Kidney glomerular epithelial cell (primary cell): ENCODE measurements at regions not wholly inside any gene's neighbourhood (a gene's known extent, or its start where the extent isn't known, plus 50 kb on each side); places are given as distances from the start of the nearest gene placed in this dataset.

Source experiments
- DNase-seq: peaks from one replicate; lab custom pipeline; 2025; lab: John Stamatoyannopoulos, UW

DNA sequence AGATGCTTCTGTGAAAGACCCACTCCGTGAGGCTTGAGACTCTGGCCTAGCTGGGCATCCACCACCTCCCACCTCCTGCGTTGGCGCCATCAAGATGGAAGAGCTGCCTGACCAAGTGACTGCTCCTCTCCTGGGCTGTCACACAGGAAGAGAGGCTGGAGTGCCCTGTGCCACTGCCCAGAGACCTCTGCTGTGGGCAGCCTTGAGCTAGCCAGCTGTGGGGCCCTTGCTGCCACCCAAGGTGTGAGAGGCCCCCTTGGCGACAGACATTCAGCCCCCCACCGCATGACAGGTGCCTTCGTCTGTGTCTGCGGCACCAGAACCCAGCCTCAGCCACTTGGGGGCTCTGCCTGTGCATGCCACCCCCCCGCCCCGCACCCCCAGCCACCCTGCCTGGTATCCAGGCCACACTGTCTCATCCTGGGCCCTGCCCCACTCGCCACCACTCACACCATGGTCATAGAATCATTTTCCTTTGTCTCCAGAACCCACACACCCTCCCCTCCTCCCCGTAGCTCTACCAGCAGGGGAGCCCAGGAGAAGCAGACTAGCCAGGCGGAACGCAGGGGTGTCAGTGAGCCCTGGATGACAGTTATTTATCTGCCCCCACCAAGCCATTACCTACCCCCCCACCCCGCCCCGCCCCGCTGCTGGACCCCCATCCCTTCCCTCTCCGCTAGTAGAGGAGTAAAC is 120.9 kb upstream of the LHX1 start:
- DNase-seq: no peak

DNA sequence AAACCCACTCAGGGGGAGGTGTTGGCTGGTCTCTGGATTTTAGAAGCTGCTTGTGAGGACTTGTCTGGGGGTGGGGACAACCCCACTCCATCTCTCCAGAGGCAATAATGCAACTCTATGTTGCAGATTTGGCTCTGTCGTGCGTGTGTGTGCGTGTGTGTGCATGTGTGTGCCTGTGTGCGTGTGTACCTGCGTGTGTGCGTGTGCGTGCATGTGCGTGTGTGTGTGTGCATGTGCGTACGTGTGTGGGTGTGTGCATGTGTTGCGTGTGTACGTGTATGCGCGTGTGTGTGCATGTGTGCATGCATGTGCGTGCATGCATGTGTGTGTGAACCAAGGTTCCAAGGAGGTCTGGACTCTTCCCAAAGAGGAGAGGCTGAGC is 120.4 kb upstream of the LHX1 start:
- DNase-seq: no peak

DNA sequence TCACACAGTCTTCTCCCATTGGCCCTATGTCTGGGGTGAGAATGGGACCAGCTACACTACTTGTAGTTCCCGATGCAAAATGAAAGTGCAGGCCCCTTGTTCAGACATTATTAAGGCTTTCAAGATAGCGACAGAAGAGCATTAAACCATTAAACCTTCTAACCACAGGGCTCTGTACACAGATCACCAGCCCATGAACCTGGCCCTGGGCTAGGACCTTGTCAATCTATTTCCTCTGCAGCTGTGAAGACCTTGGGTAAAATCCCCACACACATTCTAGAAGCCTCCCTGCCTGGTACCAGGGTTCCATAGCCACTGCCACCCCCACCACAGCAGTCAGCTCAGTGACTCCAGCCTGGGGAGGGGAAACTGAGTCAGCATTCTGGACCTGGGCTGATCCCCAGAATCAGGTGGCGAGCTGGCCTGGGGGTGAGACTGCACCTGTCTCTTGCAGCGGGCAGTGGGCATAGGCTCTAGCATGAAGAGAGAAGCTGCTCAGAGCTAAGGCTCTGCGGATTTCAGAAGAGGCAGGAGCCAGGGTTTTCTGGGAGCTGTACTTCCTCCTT is 119.7 kb upstream of the LHX1 start:
- DNase-seq: no peak

DNA sequence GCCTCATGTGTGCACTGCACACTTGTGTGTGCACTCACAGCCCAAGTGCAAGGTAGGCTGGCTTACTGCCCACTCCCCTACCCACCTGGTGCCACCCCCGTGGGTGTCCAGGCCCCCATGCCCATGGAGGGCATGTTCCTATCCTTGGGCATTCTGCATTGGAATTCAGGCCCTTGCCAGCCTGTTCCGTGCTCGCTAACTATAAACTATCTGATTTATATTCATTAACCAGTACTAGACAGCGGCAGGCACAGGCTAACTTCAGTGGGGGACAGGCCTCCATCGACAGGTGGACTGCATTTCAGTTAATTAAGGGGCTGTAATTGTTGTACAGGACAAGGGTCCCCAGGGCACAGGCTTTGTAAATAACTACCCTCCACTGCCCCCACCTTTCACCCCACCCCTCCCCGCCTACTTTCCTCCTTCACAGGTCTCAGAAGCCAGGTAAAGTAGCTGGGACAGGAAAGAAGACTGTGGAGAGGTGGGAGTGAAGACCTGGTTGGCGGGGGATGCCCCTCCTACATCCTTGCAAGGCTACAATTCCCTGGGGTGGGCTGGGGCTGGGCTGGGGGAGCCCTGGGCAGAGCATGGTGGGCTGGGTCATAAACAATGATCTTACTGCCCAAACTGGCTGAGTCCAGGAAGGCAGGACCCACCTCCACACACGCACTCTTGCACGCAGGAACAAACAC is 119.0 kb upstream of the LHX1 start:
- DNase-seq: no peak

DNA sequence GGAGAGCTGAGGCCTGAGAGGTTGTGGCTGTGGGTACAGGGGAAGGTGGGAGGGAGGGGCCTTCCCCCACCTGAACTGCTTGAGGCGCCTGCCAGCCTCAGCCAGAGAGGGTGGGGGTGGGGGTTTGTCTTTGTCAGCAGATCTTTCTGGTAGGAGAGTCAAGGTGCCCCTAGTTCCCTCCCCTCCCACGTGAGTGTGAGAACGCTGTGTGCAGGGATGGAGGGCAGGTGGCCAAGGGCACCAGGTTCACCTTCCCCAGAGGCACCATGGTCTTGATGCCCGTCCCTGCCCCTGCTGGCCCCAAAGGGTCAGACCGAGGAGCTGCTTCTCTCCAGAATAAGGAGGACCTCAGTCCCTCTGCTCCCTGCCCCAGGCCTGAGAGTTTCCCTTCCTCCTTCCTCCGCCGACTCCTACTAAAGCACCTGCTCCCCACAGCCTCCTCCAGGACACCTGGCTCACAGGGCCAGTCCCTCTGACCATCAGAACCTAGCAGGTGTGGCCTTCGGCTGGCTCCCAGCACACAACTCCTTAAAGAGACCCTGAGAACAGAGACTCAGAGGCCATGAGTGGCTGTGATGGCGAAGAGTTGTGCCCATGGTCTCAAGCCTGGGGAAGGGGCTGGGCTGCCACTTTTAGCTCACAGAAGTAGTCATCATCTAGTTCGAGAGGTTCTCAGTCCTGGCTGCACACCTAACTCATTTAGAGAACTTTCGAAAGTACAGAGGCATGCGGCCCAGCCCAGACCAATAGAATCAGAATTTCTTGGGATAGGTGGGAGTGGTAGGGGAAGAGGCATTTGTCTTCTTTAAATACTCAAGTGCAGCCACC is 113.2 kb upstream of the LHX1 start:
- no peak for DNase-seq

DNA sequence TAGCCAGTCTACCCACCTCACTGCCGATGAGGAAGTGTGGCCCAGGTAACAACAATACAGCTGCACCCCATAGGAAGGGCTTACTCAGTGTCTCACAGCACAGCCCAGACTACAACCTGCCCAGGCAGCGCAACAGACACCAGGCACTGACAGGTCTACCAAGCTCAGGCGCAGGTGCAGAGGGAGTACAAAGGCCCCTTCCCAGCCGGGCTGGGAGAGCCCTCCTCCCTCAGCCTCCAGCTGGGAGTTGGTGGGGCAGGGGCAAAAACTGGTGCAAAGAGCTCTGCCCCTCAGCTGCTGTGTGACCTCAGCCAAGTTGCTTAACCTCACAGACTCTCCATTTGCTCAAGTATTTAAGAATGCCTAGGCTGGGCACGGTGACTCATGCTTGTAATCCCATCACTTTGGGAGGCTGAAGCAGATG is 112.6 kb upstream of the LHX1 start:
- no peak for DNase-seq

DNA sequence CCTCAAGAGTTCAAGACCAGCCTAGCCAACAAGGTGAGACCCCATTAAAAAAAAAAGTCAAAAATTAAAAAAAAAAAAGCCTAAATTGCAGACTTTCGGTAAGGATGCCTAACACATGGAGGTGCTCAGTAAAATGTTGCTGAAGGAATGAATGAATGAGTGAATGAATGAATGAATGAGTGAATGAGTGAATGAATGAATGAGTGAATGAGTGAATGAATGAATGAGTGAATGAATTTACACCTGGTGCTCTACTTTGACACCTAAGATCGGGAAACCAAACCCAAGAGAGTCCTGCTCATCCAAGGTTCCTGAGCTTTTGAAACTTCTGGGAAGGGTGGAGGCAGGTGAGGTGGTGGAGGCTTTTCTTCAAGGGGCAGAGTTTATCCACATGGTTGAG is 112.2 kb upstream of the LHX1 start:
- DNase-seq: no peak

DNA sequence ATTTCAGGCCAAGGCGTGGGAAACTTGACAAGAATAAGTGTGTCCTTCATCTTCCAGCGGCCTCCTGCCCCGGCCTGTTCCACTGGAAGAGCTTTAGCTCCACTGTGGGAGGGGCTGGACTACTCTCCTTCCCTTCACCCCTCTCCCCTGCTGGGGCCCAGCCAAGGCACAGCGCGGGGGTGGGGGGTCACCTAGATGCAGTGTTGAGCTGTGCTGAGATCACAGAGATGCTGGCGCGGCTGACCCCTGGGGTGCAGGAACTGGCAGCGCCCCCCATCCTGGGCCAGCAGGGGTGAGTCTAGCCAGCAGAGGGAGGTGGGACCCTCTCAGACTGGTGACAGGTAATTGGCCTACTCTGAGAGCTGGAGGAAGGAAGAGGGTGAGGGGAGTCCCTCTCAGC is 111.8 kb upstream of the LHX1 start:
- DNase-seq: no peak

DNA sequence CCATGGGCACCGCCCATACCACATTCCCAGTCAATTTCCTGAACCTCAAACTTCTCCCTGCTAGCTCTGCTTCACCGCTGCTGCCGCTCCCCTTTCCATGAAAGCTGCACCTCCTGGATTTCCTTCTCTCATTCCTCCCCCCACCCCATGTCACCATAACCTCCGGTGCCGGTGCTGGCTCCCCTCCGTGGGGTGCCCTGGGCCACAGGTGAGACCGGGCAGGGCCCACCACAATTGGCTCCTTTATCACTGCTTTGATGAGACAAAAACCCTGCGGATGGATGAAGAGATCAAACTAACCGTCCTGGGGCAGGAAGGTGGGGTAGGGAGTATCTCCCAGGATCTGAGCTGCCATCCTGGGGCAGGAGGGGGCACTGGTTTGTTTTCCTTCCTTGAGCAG is 111.3 kb upstream of the LHX1 start:
- no peak for DNase-seq

DNA sequence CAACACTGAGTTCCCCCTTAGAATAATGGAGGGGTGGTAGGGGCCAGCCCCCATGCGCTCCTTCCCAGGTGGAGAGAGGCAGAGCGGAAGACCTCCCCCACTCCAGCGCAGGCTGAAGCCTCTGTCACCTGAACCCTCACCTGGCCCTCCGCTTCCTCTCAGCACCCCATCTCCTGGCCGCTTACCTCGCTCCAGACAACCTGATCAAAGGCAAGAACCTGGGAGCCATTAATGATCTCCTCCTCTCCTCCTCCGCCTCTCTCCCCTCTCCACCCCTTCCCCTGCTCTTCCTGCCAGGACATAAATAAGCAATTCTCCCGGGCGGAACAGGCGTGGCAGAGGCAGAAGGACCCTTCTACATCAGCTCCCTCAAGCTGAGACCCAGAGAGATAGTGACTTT is 110.2 kb upstream of the LHX1 start:
- DNase-seq: no peak

DNA sequence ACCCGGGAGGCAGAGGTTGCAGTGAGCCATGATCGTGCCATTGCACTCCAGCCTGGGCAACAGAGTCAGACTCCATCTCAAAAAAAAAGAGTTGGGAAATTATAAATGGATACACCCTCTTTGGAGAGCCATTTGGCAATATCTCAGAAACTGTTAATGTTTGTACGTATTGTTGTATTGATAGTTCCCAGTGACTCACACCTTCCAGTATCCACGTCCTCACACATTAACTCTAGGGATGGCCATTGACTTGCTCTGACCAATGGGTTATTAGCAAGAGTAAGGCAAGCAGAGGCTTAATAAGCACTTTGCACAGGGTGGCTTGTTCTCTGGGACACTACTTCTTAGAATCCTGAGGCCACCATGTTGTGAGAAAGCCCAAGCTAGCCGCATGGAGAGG is 107.6 kb upstream of the LHX1 start:
- no peak for DNase-seq

DNA sequence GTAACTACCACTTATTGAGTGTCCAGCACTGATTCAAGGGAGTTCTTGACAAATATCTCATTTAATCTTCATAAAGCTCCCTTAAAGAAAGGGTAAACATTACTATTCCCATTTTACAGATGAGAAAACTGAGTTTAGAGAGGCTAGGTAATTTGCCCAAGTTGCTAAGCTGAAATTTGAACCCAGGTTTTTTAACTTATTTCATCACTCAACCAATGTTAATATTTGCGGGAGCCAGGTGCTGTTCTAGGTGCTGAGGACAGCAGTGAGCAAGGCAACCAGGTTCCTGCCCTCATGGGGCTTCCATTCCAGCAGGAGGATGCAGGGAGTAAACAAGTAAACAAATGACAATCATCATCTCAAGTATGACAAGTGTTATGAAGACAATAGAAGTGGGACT is 104.0 kb upstream of the LHX1 start:
- no peak for DNase-seq

DNA sequence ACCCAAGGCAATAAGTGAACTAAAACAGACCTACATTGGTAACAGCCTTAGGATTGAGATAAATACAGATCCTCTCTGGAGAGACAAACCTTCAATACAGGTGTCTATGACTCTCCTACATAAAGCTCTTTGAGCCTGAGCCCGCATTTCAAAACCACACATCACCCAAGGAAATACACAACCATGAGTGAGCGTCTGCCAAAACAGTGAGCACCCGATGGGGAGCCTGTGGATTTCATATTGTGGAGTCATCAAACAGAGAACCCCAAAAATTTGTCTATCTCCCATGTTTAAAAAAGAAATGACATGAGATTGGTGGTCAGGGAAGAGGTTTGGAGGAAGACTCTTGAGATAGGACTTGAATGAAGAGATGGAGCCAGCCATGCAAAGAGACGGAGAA is 102.2 kb upstream of the LHX1 start:
- DNase-seq: no peak

DNA sequence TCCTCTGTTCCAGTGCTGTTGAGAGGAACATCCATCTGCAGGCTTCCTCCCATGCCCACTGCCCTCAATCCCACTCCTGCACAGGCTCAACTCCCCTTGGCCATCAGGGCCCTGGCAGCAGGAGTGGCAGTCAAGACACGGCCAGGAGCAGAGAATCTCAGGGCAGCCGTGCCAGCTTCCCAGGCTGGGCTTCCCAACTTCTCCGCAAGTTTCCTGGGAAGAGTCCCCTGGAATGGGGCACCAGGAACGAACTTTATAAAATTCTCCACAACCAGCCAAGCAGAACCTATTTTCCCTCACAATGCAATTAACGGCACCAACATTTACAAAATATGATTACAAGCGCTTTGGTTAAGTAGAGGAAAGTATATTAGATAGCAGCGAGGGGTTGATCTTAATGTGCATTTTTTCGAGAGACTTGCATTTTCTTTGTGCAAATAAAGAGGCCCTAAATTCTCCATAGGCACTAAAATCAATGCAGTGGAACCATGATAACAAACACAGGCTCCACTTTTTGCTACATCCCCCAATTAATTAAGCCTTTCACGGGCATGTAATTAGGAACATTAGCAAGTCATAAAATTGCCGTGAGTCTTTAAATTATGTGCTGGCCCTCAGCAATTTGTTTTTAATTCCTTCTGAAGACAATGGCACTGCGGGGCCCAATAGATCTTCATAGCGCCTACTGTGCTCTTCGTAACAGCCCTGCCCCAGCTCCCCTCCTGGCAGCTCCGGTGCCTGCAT is 99.9 kb upstream of the LHX1 start:
- no peak for DNase-seq

DNA sequence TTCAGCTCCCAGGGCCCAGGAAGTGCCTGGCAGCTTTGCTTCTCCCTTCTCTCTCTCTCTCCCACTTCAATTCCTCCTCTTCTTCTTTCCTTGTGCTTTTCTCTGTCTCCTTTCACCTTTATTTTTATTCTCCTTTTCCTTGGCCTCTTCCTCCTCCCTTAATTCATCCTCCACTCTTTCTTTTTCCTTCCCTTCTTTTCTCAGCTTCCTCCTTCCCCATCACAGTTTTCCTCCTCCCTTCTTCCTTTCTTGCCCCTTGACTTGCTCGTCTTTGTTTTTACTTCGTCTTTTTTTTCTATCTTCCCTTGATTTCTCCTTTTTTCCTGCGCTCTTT is 99.4 kb upstream of the LHX1 start:
- DNase-seq: no peak

DNA sequence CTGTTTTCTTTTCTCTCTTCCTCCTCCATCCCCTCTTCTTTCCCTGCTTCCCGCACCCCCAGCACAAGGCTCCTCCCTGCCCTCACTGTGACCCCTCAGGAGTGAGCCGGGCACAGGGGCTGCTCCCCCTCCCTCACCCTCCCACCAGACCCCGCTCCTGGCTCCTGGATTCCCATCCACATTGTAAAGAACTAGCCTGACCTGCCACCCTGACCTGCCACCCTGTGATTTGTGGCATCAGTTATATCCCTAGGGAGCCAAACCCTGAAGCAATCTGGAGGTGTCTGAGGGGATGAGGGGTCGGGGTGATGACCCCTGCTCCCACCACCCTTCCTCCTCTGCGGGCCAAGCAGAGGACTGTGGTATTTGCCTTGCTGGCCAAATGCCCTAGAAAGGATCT is 98.0 kb upstream of the LHX1 start:
- DNase-seq: no peak

DNA sequence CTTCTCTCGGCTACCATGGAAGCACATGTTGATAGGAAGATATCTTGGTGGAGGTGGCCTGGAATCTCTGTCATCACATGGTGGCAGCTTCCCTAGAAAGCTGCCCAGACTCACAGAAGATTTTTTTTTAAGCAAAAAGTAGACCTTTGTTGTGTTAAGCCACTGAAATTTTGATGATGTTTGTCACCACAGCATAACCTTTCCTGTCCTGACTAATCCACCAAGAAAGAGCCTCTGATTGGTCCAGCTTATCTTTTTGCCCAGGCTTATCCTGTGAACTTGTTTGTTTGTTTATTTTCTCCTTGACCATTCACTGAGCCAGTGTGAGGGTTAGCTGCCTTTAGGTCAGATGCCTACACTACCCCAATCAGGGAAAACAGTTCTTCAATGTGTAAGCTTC is 96.5 kb upstream of the LHX1 start:
- no peak for DNase-seq

DNA sequence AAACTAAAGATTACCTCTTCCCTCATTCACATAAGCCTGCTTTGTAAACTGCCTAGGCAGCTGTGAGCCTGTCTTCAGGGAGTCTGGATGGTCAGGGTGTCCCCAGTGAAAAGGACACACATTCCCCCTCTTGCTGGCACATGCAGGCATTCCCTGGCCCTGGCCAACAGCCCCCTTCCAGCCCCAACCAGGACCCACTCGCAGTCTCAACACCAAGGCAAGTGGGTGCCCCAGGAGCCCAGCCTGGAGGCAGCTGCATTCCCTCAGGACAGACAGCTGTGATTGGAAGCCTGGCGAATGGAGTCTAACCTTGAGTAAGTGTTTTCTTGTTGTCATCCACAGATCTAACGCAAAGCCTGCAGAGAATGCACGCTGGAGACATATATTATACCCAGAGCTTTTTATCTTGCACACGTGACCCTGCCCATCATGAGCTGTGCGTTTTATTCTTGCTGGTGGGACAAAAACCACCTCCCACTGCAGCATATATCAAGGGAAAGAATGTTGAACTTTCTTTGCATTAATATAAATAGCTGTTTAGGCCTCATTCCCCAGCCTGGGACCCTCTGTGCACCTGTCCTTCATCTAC is 95.0 kb upstream of the LHX1 start:
- DNase-seq: no peak

DNA sequence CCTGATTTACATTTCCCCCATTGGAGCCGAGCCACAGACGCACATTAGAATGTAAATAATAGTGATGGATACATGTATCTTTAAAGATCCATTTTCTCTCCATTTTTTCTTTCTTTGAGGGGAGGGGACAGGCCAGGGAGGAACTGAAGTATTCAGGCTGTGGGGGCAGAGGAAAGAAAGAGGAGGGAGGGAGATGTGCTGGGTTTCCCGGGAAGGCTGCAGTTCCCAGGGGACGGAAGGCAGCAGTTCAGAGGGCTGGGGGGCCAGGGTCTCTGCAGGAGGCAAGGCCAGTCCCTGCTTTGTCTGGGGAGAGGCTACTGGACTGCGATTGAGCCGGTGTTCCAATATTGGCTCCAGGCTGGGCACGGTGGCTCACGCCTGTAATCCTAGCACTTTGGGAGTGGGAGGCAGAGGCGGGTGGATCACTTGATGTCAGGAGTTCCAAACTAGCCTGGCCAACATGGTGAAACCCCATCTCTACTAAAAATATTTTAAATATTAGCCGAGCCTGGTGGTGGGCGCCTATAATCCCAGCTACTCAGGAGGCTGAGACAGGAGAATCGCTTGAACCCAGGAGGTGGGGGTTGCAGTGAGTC is 94.2 kb upstream of the LHX1 start:
- no peak for DNase-seq

DNA sequence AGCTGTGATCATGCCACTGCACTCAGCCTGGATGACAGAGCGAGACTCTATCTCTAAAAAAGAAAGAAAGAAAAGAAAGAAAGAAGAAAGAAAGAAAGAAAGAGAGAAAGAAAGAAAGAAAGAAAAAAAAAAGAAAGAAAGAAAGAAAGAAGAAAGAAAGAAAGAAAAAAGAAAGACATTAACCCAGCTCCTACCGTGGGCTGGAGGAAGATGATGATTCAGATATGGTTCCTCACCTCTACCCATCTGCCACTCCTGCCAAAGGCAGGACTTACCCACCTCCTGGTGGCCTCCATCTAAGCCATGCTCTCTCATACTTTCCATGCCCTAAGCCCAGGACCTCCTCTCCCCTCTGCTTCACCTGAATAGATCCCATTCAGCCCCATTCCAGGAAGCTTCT is 93.3 kb upstream of the LHX1 start:
- DNase-seq: no peak

DNA sequence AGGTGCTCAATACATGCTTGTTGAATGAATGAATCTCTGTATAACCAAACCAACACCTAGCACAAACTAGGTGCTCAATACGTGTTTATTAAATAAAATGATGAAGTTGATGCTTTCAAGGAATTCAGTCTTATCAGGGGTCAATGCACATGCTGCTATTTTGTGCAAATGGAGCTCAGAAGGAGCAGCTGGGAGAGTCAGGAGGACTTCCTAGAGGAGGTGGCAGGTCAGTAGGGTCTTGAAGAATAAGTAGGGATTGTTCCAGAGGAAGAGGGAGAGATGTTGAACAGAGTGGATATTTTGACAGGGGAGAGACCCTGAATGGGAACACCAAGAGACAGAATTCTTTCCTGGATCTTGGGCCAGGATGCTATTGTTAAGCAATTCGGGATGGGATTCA is 92.7 kb upstream of the LHX1 start:
- DNase-seq: no peak

DNA sequence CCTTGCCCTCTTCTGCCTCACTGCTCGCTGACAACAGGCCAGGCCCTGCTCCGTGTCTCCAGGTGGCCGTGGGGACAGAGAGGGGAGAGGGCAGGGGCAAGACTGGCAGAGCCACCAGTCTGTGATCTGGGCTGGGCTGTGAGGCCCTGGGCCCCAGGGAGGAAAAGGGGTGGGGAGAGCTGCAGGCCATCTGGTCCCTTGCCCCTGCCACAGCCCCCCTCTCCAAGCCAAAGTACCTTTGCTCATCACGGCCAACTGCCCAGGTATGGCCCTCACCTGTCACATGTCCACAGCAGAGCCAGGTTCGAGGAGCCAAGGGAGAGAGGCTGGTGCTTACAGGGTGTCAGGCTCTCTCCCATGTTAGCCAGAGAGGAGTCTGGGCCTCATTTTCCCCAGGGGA is 91.4 kb upstream of the LHX1 start:
- DNase-seq: no peak
